Suppressor macrophage (primary cell): ENCODE measurements at regions not wholly inside any gene's neighbourhood (a gene's known extent, or its start where the extent isn't known, plus 50 kb on each side); places are given as distances from the start of the nearest gene placed in this dataset.
"Not testable (repeated sequence)": the region's sequence is repeated elsewhere in the genome, so short reads cannot be mapped to it uniquely, and the experiment has no call there.

Experiments
- DNase-seq, 4 experiments: peaks; one replicate each; pipeline ENCODE4 v3.0.0-alpha.2; 2020 to 2022

- no peak for DNase-seq
Observed at GRCh38 chr15:25068696-25069095, 113.9 kb downstream of the SNRPN start.

- no peak for DNase-seq
Observed at GRCh38 chr15:25070353-25070963, 115.7 kb downstream of the SNRPN start.

- no peak for DNase-seq
Observed at GRCh38 chr15:25072857-25073476, 118.2 kb downstream of the SNRPN start.

GRCh38 chr15:25087137-25087536 is 132.3 kb downstream of the SNRPN start:
- DNase-seq: no peak

GRCh38 chr15:25088261-25088790 is 133.5 kb downstream of the SNRPN start:
- no peak for DNase-seq

GRCh38 chr15:25089577-25089976 is 134.8 kb downstream of the SNRPN start:
- DNase-seq: no peak

- DNase-seq: no peak
Observed at GRCh38 chr15:25090073-25090733, 135.4 kb downstream of the SNRPN start.

GRCh38 chr15:25091421-25092158 is 136.8 kb downstream of the SNRPN start:
- no peak for DNase-seq

- no peak for DNase-seq
Observed at GRCh38 chr15:25092661-25093060, 137.9 kb downstream of the SNRPN start.

- DNase-seq: no peak
Observed at GRCh38 chr15:25093455-25094029, 138.8 kb downstream of the SNRPN start.

- DNase-seq: no peak
Observed at GRCh38 chr15:25094066-25094465, 139.3 kb downstream of the SNRPN start.

- DNase-seq: no peak
Observed at GRCh38 chr15:25094519-25094918, 139.7 kb downstream of the SNRPN start.

- no peak for DNase-seq
Observed at GRCh38 chr15:25095179-25095578, 140.4 kb downstream of the SNRPN start.

- DNase-seq: not testable (repeated sequence)
Observed at GRCh38 chr15:25099966-25100365, 145.2 kb downstream of the SNRPN start.

- DNase-seq: no peak
Observed at GRCh38 chr15:25106209-25106608, 151.4 kb downstream of the SNRPN start.

GRCh38 chr15:25133804-25134203 is 179.0 kb downstream of the SNRPN start:
- DNase-seq: no peak

- no peak for DNase-seq
Observed at GRCh38 chr15:25134546-25134945, 179.8 kb downstream of the SNRPN start.

GRCh38 chr15:25136119-25136518 is 181.3 kb downstream of the SNRPN start:
- DNase-seq: peak in 3 of 4 experiments; percentile 2 to 14 (median 3)

- no peak for DNase-seq
Observed at GRCh38 chr15:25137013-25137412, 182.2 kb downstream of the SNRPN start.

GRCh38 chr15:25169318-25169717 is 214.5 kb downstream of the SNRPN start:
- no peak for DNase-seq

GRCh38 chr15:25170113-25170731 is 215.4 kb downstream of the SNRPN start:
- no peak for DNase-seq

GRCh38 chr15:25170781-25171110 is 216.0 kb downstream of the SNRPN start:
- DNase-seq: no peak
